GM15510 (cell line): ENCODE measurements at regions not wholly inside any gene's neighbourhood (a gene's known extent, or its start where the extent isn't known, plus 50 kb on each side); places are given as distances from the start of the nearest gene placed in this dataset.

Experiments used
- POLR2A ChIP-seq: IDR thresholded peaks from 3 replicates; pipeline ENCODE4 v1.6.1; 2011; ENCODE audit warnings: borderline replicate concordance; ENCODE audit not compliant: insufficient read length; ENCODE audit errors: extremely low read depth

DNA sequence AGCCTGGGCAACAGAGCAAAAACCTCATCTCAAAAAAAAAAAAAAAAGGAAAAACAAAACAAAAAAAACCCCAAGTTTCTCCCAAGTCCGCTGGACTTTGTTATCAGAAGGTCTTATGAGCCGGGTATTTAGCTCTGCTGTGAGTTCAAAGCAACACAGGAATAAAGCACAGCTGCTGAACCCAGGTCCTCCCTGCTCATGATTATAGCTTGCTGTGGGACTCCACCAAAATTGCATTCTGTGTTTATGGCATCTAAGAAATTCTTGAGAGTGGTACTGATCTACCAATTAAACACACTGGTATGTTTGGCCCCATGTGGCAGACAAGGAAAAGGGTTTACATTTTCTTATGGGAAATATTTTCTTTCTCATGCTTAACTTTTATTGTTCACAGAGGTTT, 93.6 kb upstream of the NEDD9 start:
- no peak for TF ChIP-seq POLR2A

GRCh38 chr6:11324453-11325015, 92.1 kb upstream of the NEDD9 start:
- no peak for TF ChIP-seq POLR2A

- no peak for TF ChIP-seq POLR2A
Measured at GRCh38 chr6:11323666-11324452, 91.4 kb upstream of the NEDD9 start.

DNA sequence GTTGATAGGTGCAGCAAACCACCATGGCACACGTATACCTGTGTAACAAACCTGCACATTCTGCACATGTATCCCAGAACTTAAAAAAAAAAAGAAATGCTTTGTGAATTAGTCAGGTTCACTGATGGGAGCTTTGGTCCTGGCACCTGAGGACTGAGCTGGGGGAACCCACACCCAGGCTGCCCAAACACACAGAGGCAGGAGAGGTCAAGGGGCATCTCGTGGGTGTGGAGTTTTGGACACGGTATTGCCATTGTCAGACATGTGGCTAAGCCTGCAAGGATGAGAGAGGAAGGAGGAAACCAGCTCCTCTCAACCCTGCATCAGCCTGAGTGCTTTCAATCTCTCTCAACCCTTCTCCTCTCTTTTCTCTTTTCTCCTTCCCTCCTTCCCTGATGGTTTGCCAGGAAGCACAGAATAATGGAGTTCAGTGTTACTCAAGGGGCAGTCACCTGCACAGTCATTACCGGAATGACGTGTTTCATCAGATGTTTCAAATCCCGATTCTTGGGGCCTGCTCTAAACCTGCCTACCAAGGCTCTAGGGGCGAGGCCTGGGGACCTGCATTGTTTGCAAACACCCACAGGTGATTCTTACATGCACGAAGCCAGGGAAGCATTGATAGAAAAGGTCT, 89.9 kb upstream of the NEDD9 start:
- no peak for TF ChIP-seq POLR2A

- TF ChIP-seq POLR2A: no peak
Measured at GRCh38 chr6:11320914-11321597, 88.6 kb upstream of the NEDD9 start.

- no peak for TF ChIP-seq POLR2A
Measured at GRCh38 chr6:11318835-11319813, 86.7 kb upstream of the NEDD9 start.

GRCh38 chr6:11317885-11318771, 85.7 kb upstream of the NEDD9 start:
- no peak for TF ChIP-seq POLR2A

GRCh38 chr6:11315743-11316437, 83.4 kb upstream of the NEDD9 start:
- no peak for TF ChIP-seq POLR2A

GRCh38 chr6:11313207-11313606, 80.7 kb upstream of the NEDD9 start:
- TF ChIP-seq POLR2A: no peak

DNA sequence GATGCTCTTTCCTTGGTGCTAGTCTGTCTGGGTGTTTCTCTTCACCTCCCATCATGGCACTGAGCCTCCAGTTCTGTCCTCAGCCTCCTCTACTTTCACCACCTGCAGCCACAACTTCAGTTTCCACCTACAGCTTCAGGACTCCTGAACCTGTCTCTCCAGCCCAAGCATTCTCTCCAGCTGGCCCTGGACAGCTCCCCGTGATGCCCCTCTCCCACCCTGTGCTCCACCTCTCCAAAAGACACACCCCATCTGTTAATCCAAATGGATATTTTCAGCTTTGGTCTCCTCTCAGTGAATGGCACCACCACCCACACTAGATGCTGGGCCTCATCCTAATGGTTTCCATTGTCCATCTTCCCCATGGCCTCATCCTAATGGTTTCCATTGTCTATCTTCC, 79.5 kb upstream of the NEDD9 start:
- TF ChIP-seq POLR2A: no peak

GRCh38 chr6:11309947-11310665, 77.6 kb upstream of the NEDD9 start:
- TF ChIP-seq POLR2A: no peak

GRCh38 chr6:11307226-11307625, 74.8 kb upstream of the NEDD9 start:
- TF ChIP-seq POLR2A: no peak
